Loucy (cell line): ENCODE measurements at regions not wholly inside any gene's neighbourhood (a gene's known extent, or its start where the extent isn't known, plus 50 kb on each side); places are given as distances from the start of the nearest gene placed in this dataset.

Experiments used
- H2AFZ ChIP-seq: fragments of 200-600 bp; sonication (generic); 2 replicates; pipeline ENCODE4 v1.6.0; 2016; ENCODE audit warnings: antibody characterized with exemption, mild to moderate bottlenecking, low read length, moderate library complexity
- H3F3A ChIP-seq: fragments of 200-600 bp; 2 replicates; pipeline ENCODE4 v1.6.0; 2016; ENCODE audit warnings: antibody characterized with exemption, low read depth, mild to moderate bottlenecking
- H3K27me3 ChIP-seq: fragments of 200-600 bp; sonication (generic); 2 replicates; pipeline ENCODE4 v1.6.1; 2014; ENCODE audit warnings: low read length, mild to moderate bottlenecking; ENCODE audit not compliant: insufficient read depth, poor library complexity, severe bottlenecking
- H3K36me3 ChIP-seq: fragments of 200-600 bp; sonication (generic); 2 replicates; pipeline ENCODE4 v1.6.1; 2016; ENCODE audit warnings: low read length; ENCODE audit not compliant: insufficient read depth
- H3K4me1 ChIP-seq: fragments of 200-600 bp; sonication (generic); 2 replicates; pipeline ENCODE4 v1.5.1; 2014; ENCODE audit warnings: low read length, mild to moderate bottlenecking; ENCODE audit not compliant: insufficient read depth, poor library complexity, severe bottlenecking
- H3K4me2 ChIP-seq: fragments of 200-600 bp; sonication (generic); 2 replicates; pipeline ENCODE4 v1.6.0; 2014; ENCODE audit warnings: antibody characterized with exemption, low read length, low read depth, mild to moderate bottlenecking; ENCODE audit not compliant: poor library complexity, severe bottlenecking
- H3K4me3 ChIP-seq: fragments of 200-600 bp; sonication (generic); 2 replicates; pipeline ENCODE4 v1.5.1; 2014; ENCODE audit warnings: low read length, mild to moderate bottlenecking, mixed read lengths; ENCODE audit not compliant: poor library complexity, severe bottlenecking
- H3K79me2 ChIP-seq: fragments of 200-600 bp; sonication (generic); 2 replicates; pipeline ENCODE4 v1.6.1; 2014; ENCODE audit warnings: low read length; ENCODE audit not compliant: insufficient read depth
- H3K9ac ChIP-seq: fragments of 200-600 bp; sonication (generic); 2 replicates; pipeline ENCODE4 v1.6.0; 2014; ENCODE audit warnings: mild to moderate bottlenecking, low read depth, low read length, moderate library complexity; ENCODE audit not compliant: poor library complexity, severe bottlenecking
- H3K9me2 ChIP-seq: fragments of 200-600 bp; sonication (generic); replicated peaks from 2 replicates; pipeline ENCODE4 v1.6.1; 2016; ENCODE audit warnings: low read depth, low read length, mixed read lengths
- H3K9me3 ChIP-seq: fragments of 200-600 bp; sonication (generic); 2 replicates; pipeline ENCODE4 v1.6.1; 2014; ENCODE audit warnings: mild to moderate bottlenecking, antibody characterized with exemption, low read length, low read depth; ENCODE audit not compliant: insufficient read depth
- H4K20me1 ChIP-seq: fragments of 200-600 bp; sonication (generic); 2 replicates; pipeline ENCODE4 v1.6.0; 2014; ENCODE audit warnings: antibody characterized with exemption, low read length, mild to moderate bottlenecking; ENCODE audit not compliant: insufficient read depth, poor library complexity, severe bottlenecking
- EZH2phosphoT487 ChIP-seq: fragments of 200-600 bp; IDR thresholded peaks from 2 replicates; pipeline ENCODE4 v1.6.1; 2018; ENCODE audit warnings: antibody characterized with exemption, mild to moderate bottlenecking, moderate library complexity, borderline replicate concordance
- TF ChIP-seq, protein P1 (sequence below): fragments of 200-600 bp; sonication (generic); conservative IDR thresholded peaks from 2 replicates; pipeline ENCODE4 v1.5.1; 2014; ENCODE audit warnings: mild to moderate bottlenecking, antibody characterized with exemption, low read length

DNA sequence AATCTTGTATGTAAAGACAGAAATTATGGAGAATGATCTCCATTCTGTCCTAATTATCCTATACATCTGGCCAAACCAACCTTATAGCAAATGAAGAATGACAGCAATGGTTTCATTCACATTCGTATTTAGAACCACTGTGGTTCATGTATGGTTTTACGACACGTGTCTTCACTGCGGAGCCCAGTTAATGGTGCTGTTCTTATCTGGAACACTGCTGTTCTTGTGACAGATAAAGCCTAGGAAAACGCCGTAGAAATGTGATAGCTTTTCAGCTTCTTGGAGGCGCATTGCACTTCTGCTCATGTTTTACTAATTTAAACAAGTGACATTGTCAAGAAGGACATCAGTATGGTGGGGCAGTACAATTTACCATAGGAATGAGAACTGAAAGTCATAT is 2266.4 kb upstream of the TENM3 start:
- Histone ChIP-seq H3K9me3 (0 out of 2 replicates have a peak, but pooled peaks cover 3% of the 10 kb centered on the region), H3K9me2 (no peaks in the 10 kb centered on the region), H3K9ac (no peak overlapping the region), H3K36me3 (no peaks in the 10 kb centered on the region), H3K4me2 (no peak overlapping the region), H3K27me3 (no peaks in the 10 kb centered on the region), H3F3A (no peaks in the 10 kb centered on the region), H2AFZ (no peak overlapping the region), H3K4me1 (no peaks in the 10 kb centered on the region), H3K4me3 (no peak overlapping the region), H4K20me1 (no peaks in the 10 kb centered on the region), H3K79me2 (no peaks in the 10 kb centered on the region)
- TF ChIP-seq EZH2phosphoT487 = no peak
- TF ChIP-seq, protein P1, sequence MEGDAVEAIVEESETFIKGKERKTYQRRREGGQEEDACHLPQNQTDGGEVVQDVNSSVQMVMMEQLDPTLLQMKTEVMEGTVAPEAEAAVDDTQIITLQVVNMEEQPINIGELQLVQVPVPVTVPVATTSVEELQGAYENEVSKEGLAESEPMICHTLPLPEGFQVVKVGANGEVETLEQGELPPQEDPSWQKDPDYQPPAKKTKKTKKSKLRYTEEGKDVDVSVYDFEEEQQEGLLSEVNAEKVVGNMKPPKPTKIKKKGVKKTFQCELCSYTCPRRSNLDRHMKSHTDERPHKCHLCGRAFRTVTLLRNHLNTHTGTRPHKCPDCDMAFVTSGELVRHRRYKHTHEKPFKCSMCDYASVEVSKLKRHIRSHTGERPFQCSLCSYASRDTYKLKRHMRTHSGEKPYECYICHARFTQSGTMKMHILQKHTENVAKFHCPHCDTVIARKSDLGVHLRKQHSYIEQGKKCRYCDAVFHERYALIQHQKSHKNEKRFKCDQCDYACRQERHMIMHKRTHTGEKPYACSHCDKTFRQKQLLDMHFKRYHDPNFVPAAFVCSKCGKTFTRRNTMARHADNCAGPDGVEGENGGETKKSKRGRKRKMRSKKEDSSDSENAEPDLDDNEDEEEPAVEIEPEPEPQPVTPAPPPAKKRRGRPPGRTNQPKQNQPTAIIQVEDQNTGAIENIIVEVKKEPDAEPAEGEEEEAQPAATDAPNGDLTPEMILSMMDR = no peak

DNA sequence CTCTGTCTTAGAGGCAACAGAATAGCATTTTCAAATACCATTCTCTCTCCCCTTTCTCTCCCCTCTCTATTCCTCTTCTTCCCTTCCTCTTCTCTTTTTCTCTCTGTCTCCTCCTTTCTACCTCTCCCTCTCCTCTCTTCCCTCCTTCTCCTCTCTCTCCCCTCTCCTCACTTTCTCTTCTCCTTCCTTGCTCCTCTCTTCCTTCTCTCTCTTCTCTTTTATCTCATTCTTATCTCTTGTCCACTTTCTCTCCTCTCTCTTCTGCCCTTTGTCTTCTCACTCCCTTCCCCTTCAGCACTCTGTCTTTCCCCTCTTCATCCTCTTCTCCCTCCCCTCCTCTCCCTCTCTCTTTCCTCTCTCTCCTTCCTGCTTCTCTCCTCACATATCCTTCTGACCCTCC is 2265.8 kb upstream of the TENM3 start:
- no peaks in the 10 kb centered on the region for H3K79me2 ChIP-seq
- no peaks in the 10 kb centered on the region for H4K20me1 ChIP-seq
- H3K4me1 ChIP-seq = no peaks in the 10 kb centered on the region
- TF ChIP-seq, protein P1 = no peak
- TF ChIP-seq EZH2phosphoT487 = no peak
- H3K9me3 ChIP-seq = 0 out of 2 replicates have a peak, but pooled peaks cover 3% of the 10 kb centered on the region
- no peak overlapping the region for H3K4me2 ChIP-seq
- no peak overlapping the region for H2AFZ ChIP-seq
- H3K9ac ChIP-seq = no peak overlapping the region
- no peaks in the 10 kb centered on the region for H3K9me2 ChIP-seq
- H3K36me3 ChIP-seq = no peaks in the 10 kb centered on the region
- no peak overlapping the region for H3K4me3 ChIP-seq
- H3F3A ChIP-seq = no peaks in the 10 kb centered on the region
- no peaks in the 10 kb centered on the region for H3K27me3 ChIP-seq

DNA sequence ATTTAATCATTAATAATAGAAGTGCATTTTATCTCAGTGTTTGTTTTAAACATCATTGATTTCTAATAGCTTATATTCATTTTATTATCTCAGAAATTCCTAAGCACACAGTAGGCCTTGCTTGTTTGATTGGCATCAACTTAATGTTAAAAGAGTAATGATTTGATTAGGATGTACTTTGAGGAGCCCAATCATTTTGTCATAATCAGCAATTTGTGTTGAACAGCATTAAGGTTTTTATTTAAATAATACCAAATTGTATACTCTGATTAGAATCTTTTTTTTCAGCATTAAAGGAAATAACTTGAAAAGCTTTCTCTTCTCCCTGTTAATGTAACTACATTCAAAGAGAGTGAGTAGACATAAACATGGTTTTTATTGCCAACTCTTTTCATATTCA is 2262.0 kb upstream of the TENM3 start:
- no peak overlapping the region for H3K4me2 ChIP-seq
- no peaks in the 10 kb centered on the region for H3K27me3 ChIP-seq
- no peaks in the 10 kb centered on the region for H3F3A ChIP-seq
- H3K9me2 ChIP-seq = no peaks in the 10 kb centered on the region
- no peaks in the 10 kb centered on the region for H3K9me3 ChIP-seq
- no peaks in the 10 kb centered on the region for H3K79me2 ChIP-seq
- no peaks in the 10 kb centered on the region for H4K20me1 ChIP-seq
- H3K36me3 ChIP-seq = no peaks in the 10 kb centered on the region
- H3K4me3 ChIP-seq = no peak overlapping the region
- H3K9ac ChIP-seq = no peak overlapping the region
- no peak overlapping the region for H2AFZ ChIP-seq
- no peak for TF ChIP-seq EZH2phosphoT487
- TF ChIP-seq, protein P1 = no peak
- H3K4me1 ChIP-seq = no peaks in the 10 kb centered on the region
